Endothelial cell of umbilical vein (primary cell): ENCODE measurements at regions not wholly inside any gene's neighbourhood (a gene's known extent, or its start where the extent isn't known, plus 50 kb on each side); places are given as distances from the start of the nearest gene placed in this dataset.

ENCODE experiments used
- BruUV-seq: library from RNA; stranded (reverse); fragments of 400-500 nt; replicated peaks from 2 replicates; lab custom pipeline; 2021; lab: Mats Ljungman, UMichigan
- CTCF ChIA-PET: fragments of 300-600, 350-600 bp; sonication (Branson Sonifier 250); formaldehyde crosslinking; loops from one replicate; lab custom pipeline; 2021; ENCODE audit warnings: antibody characterized with exemption, inconsistent platforms; lab: Charles Lee
- POLR2A ChIA-PET: fragments of 300-600, 350-600 bp; sonication (Branson Sonifier 250); formaldehyde crosslinking; loops from one replicate; lab custom pipeline; 2021; ENCODE audit warnings: antibody characterized with exemption, inconsistent platforms; lab: Charles Lee
- DNase-seq: peaks from one replicate; pipeline ENCODE4 v3.0.0-alpha.2; 2011; ENCODE audit warnings: low read depth, low spot score
- FAIRE-seq: peaks from 2 replicates; lab custom pipeline; 2011; peaks lifted over from hg19 to GRCh38; lab: Jason Lieb, UNC
- H2AFZ ChIP-seq: 2 replicates; pipeline ENCODE4 v1.6.0; 2012; ENCODE audit warnings: low read depth, low read length, control low read depth, inconsistent platforms
- H3K27ac ChIP-seq: 2 replicates; pipeline ENCODE4 v1.5.1; 2011; ENCODE audit warnings: low read depth, mild to moderate bottlenecking, control low read depth, low read length, moderate library complexity; ENCODE audit not compliant: insufficient read depth
- H3K27me3 ChIP-seq, 2 experiments: 2 replicates each; pipeline versions ENCODE4 v1.6.0 to v1.6.1; 2011; ENCODE audit warnings: low read length in 2 of 2, mixed read lengths in 1 of 2; ENCODE audit not compliant: control insufficient read depth in 2 of 2, insufficient read depth in 2 of 2
- H3K36me3 ChIP-seq, 2 experiments: 2 replicates in 1 of 2; 3 replicates in 1 of 2; pipeline ENCODE4 v1.5.1; 2011; ENCODE audit warnings: low read length in 2 of 2, mild to moderate bottlenecking in 1 of 2, moderate library complexity in 1 of 2; ENCODE audit not compliant: control insufficient read depth in 2 of 2, insufficient read depth in 2 of 2; ENCODE audit errors: extremely low read depth in 1 of 2
- H3K4me1 ChIP-seq: 3 replicates; pipeline ENCODE4 v1.5.1; 2011; ENCODE audit warnings: mild to moderate bottlenecking, low read length; ENCODE audit not compliant: control insufficient read depth, insufficient read depth; ENCODE audit errors: extremely low read depth
- H3K4me2 ChIP-seq: 2 replicates; pipeline ENCODE4 v1.6.1; 2011; ENCODE audit warnings: low read length, control low read depth, mixed read lengths; ENCODE audit not compliant: insufficient read depth
- H3K4me3 ChIP-seq, 3 experiments: fragments of 200-600 bp in 1 of 3; sonication (generic), shearing (Covaris generic) in 1 of 3; replicated peaks in 1 of 3; 2 replicates each; pipeline ENCODE4 v1.5.1; 2011 to 2016; ENCODE audit warnings: control low read depth in 3 of 3, low read length in 3 of 3, mild to moderate bottlenecking in 2 of 3, inconsistent platforms in 1 of 3, low read depth in 1 of 3, moderate library complexity in 1 of 3; ENCODE audit not compliant: insufficient read depth in 1 of 3
- H3K79me2 ChIP-seq: 2 replicates; pipeline ENCODE4 v1.6.0; 2012; ENCODE audit warnings: low read length, inconsistent platforms; ENCODE audit not compliant: control insufficient read depth, insufficient read depth
- H3K9ac ChIP-seq: replicated peaks from 2 replicates; pipeline ENCODE3; 2011; ENCODE audit warnings: low read length, control low read depth; ENCODE audit not compliant: insufficient read depth; ENCODE audit errors: extremely low read depth
- H3K9me1 ChIP-seq: replicated peaks from 3 replicates; pipeline ENCODE4 v1.6.0; 2011; ENCODE audit warnings: mild to moderate bottlenecking, low read length; ENCODE audit not compliant: control insufficient read depth, insufficient read depth; ENCODE audit errors: extremely low read depth
- H3K9me3 ChIP-seq: replicated peaks from 2 replicates; pipeline ENCODE4 v1.5.1; 2012; ENCODE audit warnings: low read length, inconsistent platforms; ENCODE audit not compliant: control insufficient read depth, insufficient read depth
- H4K20me1 ChIP-seq: replicated peaks from 2 replicates; pipeline ENCODE3; 2011; ENCODE audit warnings: mild to moderate bottlenecking, low read length; ENCODE audit not compliant: control insufficient read depth, insufficient read depth; ENCODE audit errors: extremely low read depth
- CTCF ChIP-seq, 2 donors: IDR thresholded peaks; 1 replicate in 1 of 2; 2 replicates in 1 of 2; pipeline ENCODE4 v1.5.1; 2011; ENCODE audit warnings: low read length in 2 of 2, mild to moderate bottlenecking in 2 of 2, moderate library complexity in 2 of 2, control low read depth in 1 of 2, inconsistent platforms in 1 of 2, low read depth in 1 of 2; ENCODE audit not compliant: insufficient read depth in 1 of 2; ENCODE audit errors: extremely low read depth in 1 of 2
- EZH2 ChIP-seq: IDR thresholded peaks from 2 replicates; pipeline ENCODE4 v1.6.1; 2012; ENCODE audit warnings: borderline replicate concordance, low read depth, mild to moderate bottlenecking, moderate library complexity, low read length, inconsistent platforms; ENCODE audit not compliant: severe bottlenecking
- FOS ChIP-seq: IDR thresholded peaks from 2 replicates; pipeline ENCODE4 v1.6.1; 2011; ENCODE audit warnings: mild to moderate bottlenecking, low read length, moderate library complexity, borderline replicate concordance; ENCODE audit not compliant: insufficient read depth
- GATA2 ChIP-seq: IDR thresholded peaks from 2 replicates; pipeline ENCODE4 v1.7.0; 2011; ENCODE audit warnings: low read depth, mild to moderate bottlenecking, moderate library complexity, mixed read lengths, low read length; ENCODE audit not compliant: insufficient read length, insufficient read depth
- JUN ChIP-seq: IDR thresholded peaks from 2 replicates; pipeline ENCODE4 v1.6.1; 2011; ENCODE audit warnings: borderline replicate concordance, low read depth; ENCODE audit not compliant: insufficient read length, insufficient read depth
- MAX ChIP-seq: IDR thresholded peaks from 2 replicates; pipeline ENCODE4 v1.6.1; 2011; ENCODE audit not compliant: insufficient read depth, insufficient read length
- MYC ChIP-seq: IDR thresholded peaks from one replicate; pipeline ENCODE4 v1.6.1; 2011; ENCODE audit warnings: mild to moderate bottlenecking, low read depth, low read length
- POLR2A ChIP-seq: IDR thresholded peaks from 2 replicates; pipeline ENCODE4 v1.6.1; 2012; ENCODE audit warnings: low read depth, mild to moderate bottlenecking, control low read depth, low read length
- POLR2AphosphoS5 ChIP-seq: IDR thresholded peaks from 2 replicates; pipeline ENCODE4 v1.6.1; 2012; ENCODE audit warnings: low read depth, mild to moderate bottlenecking, control low read depth, low read length, moderate library complexity; ENCODE audit not compliant: insufficient read depth
- dilution Hi-C: fragments of 300-500 bp; cut with MboI; formaldehyde crosslinking; loops from one replicate; pipeline ENCODE4 v1.15.0; 2019; ENCODE audit warnings: low sequenced_read_pairs; ENCODE audit not compliant: extremely low pct_ligation_motif_present
- intact Hi-C: fragments of 100-400 bp; cut with micrococcal nuclease; formaldehyde crosslinking; loops from one replicate; pipeline ENCODE4 v1.10.0; 2022

- FAIRE-seq (no peak), DNase-seq (no peak)
- TF ChIP-seq MYC, result no peak
- TF ChIP-seq MAX, result no peak
- no peak for TF ChIP-seq EZH2
- TF ChIP-seq CTCF (IDR thresholded peaks at IDR 0.05; ENCODE audit: extremely low read depth in 1 of 2, insufficient read depth in 1 of 2, low read depth in 1 of 2, low read length in 2 of 2), result no peak
- no peak for TF ChIP-seq FOS
- TF ChIP-seq GATA2, result no peak
- TF ChIP-seq POLR2A, result no peak
- no peak for TF ChIP-seq JUN
- TF ChIP-seq POLR2AphosphoS5, result no peak
- Histone ChIP-seq H3K27ac (no peak overlapping the region), H2AFZ (no peak overlapping the region), H3K27me3 (no peaks in the 10 kb centered on the region), H3K9ac (no peak overlapping the region), H3K36me3 (no peaks in the 10 kb centered on the region), H3K4me3 (no peak overlapping the region), H3K4me2 (no peak overlapping the region), H3K9me1 (no peaks in the 10 kb centered on the region), H3K4me1 (no peaks in the 10 kb centered on the region), H4K20me1 (no peaks in the 10 kb centered on the region), H3K9me3 (no peaks in the 10 kb centered on the region), H3K79me2 (no peaks in the 10 kb centered on the region)
- dilution Hi-C loops (no loop called here), intact Hi-C loops (no loop called here)
- ChIA-PET POLR2A (no interaction called here), CTCF (interaction anchor here (0.7 to 1.5 kb wide), 3 partner anchors 12 to 348 kb away, joined by 3 to 5 read pairs (median 3); no protein-coding TSS in a partner anchor)
- BruUV-seq, result no TSS peak
Observed at GRCh38 chr3:147730284-147730683, 321.1 kb downstream of the ZIC1 start.
